ENCODE measurements at regions not wholly inside any gene's neighbourhood (a gene's known extent, or its start where the extent isn't known, plus 50 kb on each side); places are given as distances from the start of the nearest gene placed in this dataset.

- H3K9me3 Mint-ChIP-seq = no peaks in the 10 kb centered on the region
- no peak overlapping the region for H3K27ac ChIP-seq
- H3K9me3 ChIP-seq (ENCODE audit: low read depth) = no peaks in the 10 kb centered on the region
- no peak overlapping the region for H3K4me3 Mint-ChIP-seq
- H3K4me3 ChIP-seq = no peak overlapping the region
- no peak overlapping the region for H3K4me2 ChIP-seq
- H3K27ac Mint-ChIP-seq = no peak overlapping the region
- no peak overlapping the region for H3K9ac ChIP-seq
- no peaks in the 10 kb centered on the region for H3K79me2 ChIP-seq (ENCODE audit: low read depth)
- H2AFZ ChIP-seq (replicated peaks) = no peak overlapping the region
- TF ChIP-seq CTCF (IDR thresholded peaks at IDR 0.05) (no peak), EZH2phosphoT487 (IDR thresholded peaks at IDR 0.05) (no peak), EZH2 (IDR thresholded peaks at IDR 0.05) (no peak)
- H3K4me1 ChIP-seq = no peaks in the 10 kb centered on the region
- no peaks in the 10 kb centered on the region for H3K4me1 Mint-ChIP-seq
- no peaks in the 10 kb centered on the region for H3K36me3 ChIP-seq
- H3K27me3 ChIP-seq = no peaks in the 10 kb centered on the region
- no peaks in the 10 kb centered on the region for H4K20me1 ChIP-seq (ENCODE audit: low read depth)
- no peak for DNase-seq (ENCODE audit: low spot score)
- H3F3A ChIP-seq (ENCODE audit: low read depth) = no peaks in the 10 kb centered on the region
- no peaks in the 10 kb centered on the region for H3K36me3 Mint-ChIP-seq
- H3K27me3 Mint-ChIP-seq (ENCODE audit: insufficient read depth, low read depth) = peaks cover 5% of the 10 kb centered on the region
Measured at GRCh38 chr12:115351514-115352077, 667.6 kb upstream of the TBX3 start.

GRCh38 chr12:115349711-115350110 is 665.7 kb upstream of the TBX3 start:
- H3K27me3 Mint-ChIP-seq (ENCODE audit: insufficient read depth, low read depth) = peaks cover 5% of the 10 kb centered on the region
- Histone ChIP-seq H3K4me2 (no peak overlapping the region), H3K79me2 (ENCODE audit: low read depth) (no peaks in the 10 kb centered on the region), H3K27me3 (no peaks in the 10 kb centered on the region), H3K9me3 (ENCODE audit: low read depth) (no peaks in the 10 kb centered on the region), H2AFZ (replicated peaks) (no peak overlapping the region), H3K27ac (no peak overlapping the region), H3K9ac (no peak overlapping the region), H4K20me1 (ENCODE audit: low read depth) (no peaks in the 10 kb centered on the region), H3K4me3 (no peak overlapping the region), H3F3A (ENCODE audit: low read depth) (no peaks in the 10 kb centered on the region), H3K36me3 (no peaks in the 10 kb centered on the region), H3K4me1 (no peaks in the 10 kb centered on the region)
- TF ChIP-seq EZH2 (IDR thresholded peaks at IDR 0.05) (no peak), CTCF (IDR thresholded peaks at IDR 0.05) (no peak), EZH2phosphoT487 (IDR thresholded peaks at IDR 0.05) (no peak)
- no peaks in the 10 kb centered on the region for H3K4me1 Mint-ChIP-seq
- H3K9me3 Mint-ChIP-seq = no peaks in the 10 kb centered on the region
- no peak overlapping the region for H3K27ac Mint-ChIP-seq
- H3K4me3 Mint-ChIP-seq = no peak overlapping the region
- DNase-seq (ENCODE audit: low spot score) = no peak
- no peaks in the 10 kb centered on the region for H3K36me3 Mint-ChIP-seq

- no peaks in the 10 kb centered on the region for H3K9me3 Mint-ChIP-seq
- peaks cover 2% of the 10 kb centered on the region for H3K27me3 Mint-ChIP-seq (ENCODE audit: insufficient read depth, low read depth)
Measured at GRCh38 chr12:115348301-115348700, 664.3 kb upstream of the TBX3 start.

More at GRCh38 chr12:115348301-115348700, 664.3 kb upstream of the TBX3 start:
- Histone ChIP-seq H3K9ac (no peak overlapping the region), H2AFZ (replicated peaks) (no peak overlapping the region), H3K27ac (no peak overlapping the region), H3K4me2 (no peak overlapping the region), H4K20me1 (ENCODE audit: low read depth) (no peaks in the 10 kb centered on the region), H3K79me2 (ENCODE audit: low read depth) (no peaks in the 10 kb centered on the region), H3F3A (ENCODE audit: low read depth) (no peaks in the 10 kb centered on the region), H3K27me3 (no peaks in the 10 kb centered on the region), H3K4me1 (no peaks in the 10 kb centered on the region), H3K4me3 (no peak overlapping the region), H3K36me3 (no peaks in the 10 kb centered on the region), H3K9me3 (ENCODE audit: low read depth) (no peaks in the 10 kb centered on the region)
- no peaks in the 10 kb centered on the region for H3K36me3 Mint-ChIP-seq
- H3K27ac Mint-ChIP-seq = no peak overlapping the region
- H3K4me3 Mint-ChIP-seq = no peak overlapping the region
- no peaks in the 10 kb centered on the region for H3K4me1 Mint-ChIP-seq
- DNase-seq (ENCODE audit: low spot score) = no peak
- TF ChIP-seq CTCF (IDR thresholded peaks at IDR 0.05) = no peak
- no peak for TF ChIP-seq EZH2phosphoT487 (IDR thresholded peaks at IDR 0.05)
- no peak for TF ChIP-seq EZH2 (IDR thresholded peaks at IDR 0.05)
